Adipocyte (in vitro differentiated cells): ENCODE measurements at regions not wholly inside any gene's neighbourhood (a gene's known extent, or its start where the extent isn't known, plus 50 kb on each side); places are given as distances from the start of the nearest gene placed in this dataset.

Experiments used
- DNase-seq: peaks from one replicate; pipeline ENCODE4 v3.0.0-alpha.2; 2015; ENCODE audit warnings: low read depth
- H3K27me3 ChIP-seq: replicated peaks from 2 replicates; pipeline ENCODE4 v1.7.0; 2013; ENCODE audit warnings: mild to moderate bottlenecking, low read length, moderate library complexity; ENCODE audit not compliant: control insufficient read depth, insufficient read depth
- H3K36me3 ChIP-seq: 2 replicates; pipeline ENCODE4 v1.7.0; 2013; ENCODE audit warnings: low read length, mild to moderate bottlenecking, moderate library complexity; ENCODE audit not compliant: control insufficient read depth, insufficient read depth, severe bottlenecking
- H3K4me1 ChIP-seq: 2 replicates; pipeline ENCODE4 v1.7.0; 2013; ENCODE audit warnings: mild to moderate bottlenecking, low read length, moderate library complexity; ENCODE audit not compliant: control insufficient read depth, insufficient read depth
- H3K4me3 ChIP-seq: 2 replicates; pipeline ENCODE4 v1.7.0; 2013; ENCODE audit warnings: mild to moderate bottlenecking, low read length, moderate library complexity
- H3K9ac ChIP-seq: 2 replicates; pipeline ENCODE4 v1.7.0; 2013; ENCODE audit warnings: mild to moderate bottlenecking, low read length, moderate library complexity
- H3K9me3 ChIP-seq: 2 replicates; pipeline ENCODE4 v1.7.0; 2013; ENCODE audit warnings: mild to moderate bottlenecking, low read length, moderate library complexity; ENCODE audit not compliant: control insufficient read depth

- Histone ChIP-seq H3K4me3 (no peak overlapping the region), H3K36me3 (no peaks in the 10 kb centered on the region), H3K27me3 (peaks cover 14% of the 10 kb centered on the region), H3K4me1 (peaks cover 14% of the 10 kb centered on the region), H3K9ac (no peak overlapping the region), H3K9me3 (peaks cover 10% of the 10 kb centered on the region)
- DNase-seq = no peak
These were observed 106.7 kb downstream of the FOXL1 start for GRCh38 chr16:86685076-86685475.

GRCh38 chr16:86690970-86691369 lies 112.6 kb downstream of the FOXL1 start:
- Histone ChIP-seq H3K4me3 (no peak overlapping the region), H3K9me3 (peaks cover 10% of the 10 kb centered on the region), H3K36me3 (no peaks in the 10 kb centered on the region), H3K27me3 (peaks cover 28% of the 10 kb centered on the region), H3K9ac (no peak overlapping the region), H3K4me1 (no peaks in the 10 kb centered on the region)
- DNase-seq = no peak

- Histone ChIP-seq H3K27me3 (peaks cover 37% of the 10 kb centered on the region), H3K4me3 (no peak overlapping the region), H3K4me1 (no peaks in the 10 kb centered on the region), H3K36me3 (no peaks in the 10 kb centered on the region), H3K9me3 (peaks cover 10% of the 10 kb centered on the region), H3K9ac (no peak overlapping the region)
- DNase-seq = no peak
These were observed 114.1 kb downstream of the FOXL1 start for GRCh38 chr16:86692426-86692825.

- Histone ChIP-seq H3K9ac (no peak overlapping the region), H3K27me3 (peaks cover 42% of the 10 kb centered on the region)
- no peak for DNase-seq
These were observed 114.7 kb downstream of the FOXL1 start for GRCh38 chr16:86693033-86693432.

GRCh38 chr16:86697715-86698114 lies 119.4 kb downstream of the FOXL1 start:
- Histone ChIP-seq H3K4me3 (no peak overlapping the region), H3K36me3 (no peaks in the 10 kb centered on the region), H3K4me1 (no peaks in the 10 kb centered on the region), H3K27me3 (peaks cover 35% of the 10 kb centered on the region), H3K9me3 (no peaks in the 10 kb centered on the region), H3K9ac (no peak overlapping the region)
- peak; percentile 47 for DNase-seq

More at GRCh38 chr16:86693033-86693432, 114.7 kb downstream of the FOXL1 start:
- H3K4me1 ChIP-seq = no peaks in the 10 kb centered on the region
- H3K36me3 ChIP-seq = no peaks in the 10 kb centered on the region
- H3K9me3 ChIP-seq = peaks cover 10% of the 10 kb centered on the region
- no peak overlapping the region for H3K4me3 ChIP-seq

- H3K9ac ChIP-seq = no peak overlapping the region
- peaks cover 40% of the 10 kb centered on the region for H3K27me3 ChIP-seq
- H3K4me1 ChIP-seq = no peaks in the 10 kb centered on the region
- DNase-seq = peak; percentile 5
- H3K9me3 ChIP-seq = peaks cover 2% of the 10 kb centered on the region
- H3K36me3 ChIP-seq = no peaks in the 10 kb centered on the region
- no peak overlapping the region for H3K4me3 ChIP-seq
These were observed 121.9 kb downstream of the FOXL1 start for GRCh38 chr16:86700046-86700945.

GRCh38 chr16:86701286-86701975 lies 123.1 kb downstream of the FOXL1 start:
- Histone ChIP-seq H3K36me3 (no peaks in the 10 kb centered on the region), H3K4me3 (no peak overlapping the region), H3K9ac (no peak overlapping the region), H3K27me3 (peaks cover 39% of the 10 kb centered on the region), H3K9me3 (peaks cover 7% of the 10 kb centered on the region), H3K4me1 (no peaks in the 10 kb centered on the region)
- no peak for DNase-seq

- Histone ChIP-seq H3K9me3 (peaks cover 7% of the 10 kb centered on the region), H3K27me3 (peaks cover 44% of the 10 kb centered on the region), H3K36me3 (no peaks in the 10 kb centered on the region), H3K9ac (no peak overlapping the region), H3K4me3 (no peak overlapping the region), H3K4me1 (no peaks in the 10 kb centered on the region)
- DNase-seq = no peak
These were observed 124.7 kb downstream of the FOXL1 start for GRCh38 chr16:86702824-86703588.

GRCh38 chr16:86704516-86704915 lies 126.2 kb downstream of the FOXL1 start:
- no peaks in the 10 kb centered on the region for H3K36me3 ChIP-seq
- no peak overlapping the region for H3K9ac ChIP-seq
- peaks cover 16% of the 10 kb centered on the region for H3K9me3 ChIP-seq
- H3K4me3 ChIP-seq = no peak overlapping the region
- no peaks in the 10 kb centered on the region for H3K4me1 ChIP-seq
- peaks cover 49% of the 10 kb centered on the region for H3K27me3 ChIP-seq
- no peak for DNase-seq

GRCh38 chr16:86706726-86707125 lies 128.4 kb downstream of the FOXL1 start:
- Histone ChIP-seq H3K4me3 (no peak overlapping the region), H3K9me3 (peaks cover 21% of the 10 kb centered on the region), H3K4me1 (no peaks in the 10 kb centered on the region), H3K27me3 (peaks cover 66% of the 10 kb centered on the region), H3K9ac (no peak overlapping the region), H3K36me3 (no peaks in the 10 kb centered on the region)
- DNase-seq = no peak

GRCh38 chr16:86707171-86707570 lies 128.8 kb downstream of the FOXL1 start:
- Histone ChIP-seq H3K4me1 (no peaks in the 10 kb centered on the region), H3K9me3 (peaks cover 21% of the 10 kb centered on the region), H3K9ac (no peak overlapping the region), H3K36me3 (no peaks in the 10 kb centered on the region), H3K27me3 (peaks cover 70% of the 10 kb centered on the region), H3K4me3 (no peak overlapping the region)
- no peak for DNase-seq
